Neuronal stem cell (in vitro differentiated cells): ENCODE measurements at regions not wholly inside any gene's neighbourhood (a gene's known extent, or its start where the extent isn't known, plus 50 kb on each side); places are given as distances from the start of the nearest gene placed in this dataset.

Experiments used
- DNase-seq: peaks from one replicate; pipeline ENCODE4 v3.0.0-alpha.2; 2013; ENCODE audit warnings: low spot score
- H2AFZ ChIP-seq: one replicate; pipeline ENCODE4 v1.6.1; 2013; ENCODE audit warnings: mild to moderate bottlenecking, low read length, inconsistent platforms
- H2AK5ac ChIP-seq: 2 replicates; pipeline ENCODE4 v1.6.1; 2013; ENCODE audit warnings: low read depth, mild to moderate bottlenecking, inconsistent platforms, low read length, moderate library complexity, mixed read lengths
- H2BK120ac ChIP-seq: 2 replicates; pipeline ENCODE4 v1.6.1; 2013; ENCODE audit warnings: low read depth, mild to moderate bottlenecking, inconsistent platforms, low read length, moderate library complexity, mixed read lengths
- H2BK12ac ChIP-seq: one replicate; pipeline ENCODE4 v1.6.1; 2013; ENCODE audit warnings: low read length, inconsistent platforms
- H2BK15ac ChIP-seq: 2 replicates; pipeline ENCODE4 v1.6.1; 2013; ENCODE audit warnings: mild to moderate bottlenecking, low read length, inconsistent platforms, mixed read lengths
- H2BK5ac ChIP-seq: one replicate; pipeline ENCODE4 v1.6.1; 2013; ENCODE audit warnings: inconsistent platforms, mild to moderate bottlenecking, low read length, moderate library complexity
- H3K14ac ChIP-seq: one replicate; pipeline ENCODE4 v1.6.1; 2013; ENCODE audit warnings: low read length, inconsistent platforms
- H3K18ac ChIP-seq: 2 replicates; pipeline ENCODE4 v1.6.1; 2013; ENCODE audit warnings: low read length, inconsistent platforms
- H3K23ac ChIP-seq: 2 replicates; pipeline ENCODE4 v1.6.1; 2013; ENCODE audit warnings: low read depth, mild to moderate bottlenecking, mixed read lengths, low read length, inconsistent platforms; ENCODE audit not compliant: poor library complexity
- H3K27ac ChIP-seq: replicated peaks from 3 replicates; pipeline ENCODE4 v1.5.1; 2013; ENCODE audit warnings: low read length, inconsistent platforms
- H3K27me3 ChIP-seq, 3 experiments: 2 replicates each; pipeline ENCODE4 v1.6.1; 2013; ENCODE audit warnings: low read length in 3 of 3, mild to moderate bottlenecking in 2 of 3, inconsistent platforms in 1 of 3, low read depth in 1 of 3, mixed read lengths in 1 of 3, moderate library complexity in 1 of 3; ENCODE audit not compliant: control insufficient read depth in 3 of 3, insufficient read depth in 3 of 3
- H3K36me3 ChIP-seq, 2 donors: replicated peaks in 1 of 2; 2 replicates each; pipeline ENCODE4 v1.6.1; 2013; ENCODE audit warnings: low read length in 2 of 2; ENCODE audit not compliant: control insufficient read depth in 2 of 2, insufficient read depth in 2 of 2
- H3K4ac ChIP-seq: 2 replicates; pipeline ENCODE4 v1.6.1; 2013; ENCODE audit warnings: inconsistent platforms, mild to moderate bottlenecking, low read length, moderate library complexity
- H3K4me1 ChIP-seq, 2 donors: 1 replicate in 1 of 2; 2 replicates in 1 of 2; pipeline ENCODE4 v1.6.1; 2013; ENCODE audit warnings: low read length in 2 of 2, low read depth in 1 of 2; ENCODE audit not compliant: control insufficient read depth in 2 of 2, insufficient read depth in 1 of 2
- H3K4me2 ChIP-seq: one replicate; pipeline ENCODE4 v1.6.1; 2013; ENCODE audit warnings: mild to moderate bottlenecking, low read length, inconsistent platforms; ENCODE audit not compliant: insufficient read depth, poor library complexity, severe bottlenecking
- H3K4me3 ChIP-seq, 2 donors: 2 replicates each; pipeline ENCODE4 v1.5.1; 2013; ENCODE audit warnings: low read length in 2 of 2, mild to moderate bottlenecking in 2 of 2, inconsistent platforms in 1 of 2, moderate library complexity in 1 of 2
- H3K79me1 ChIP-seq: one replicate; pipeline ENCODE4 v1.6.1; 2013; ENCODE audit warnings: low read depth, mild to moderate bottlenecking, inconsistent platforms, low read length, moderate library complexity
- H3K9ac ChIP-seq: one replicate; pipeline ENCODE4 v1.6.1; 2013; ENCODE audit warnings: mild to moderate bottlenecking, low read depth, low read length, inconsistent platforms; ENCODE audit not compliant: poor library complexity
- H3K9me3 ChIP-seq, 2 donors: replicated peaks in 1 of 2; 2 replicates each; pipeline versions ENCODE3 to v1.6.1; 2013; ENCODE audit warnings: low read length in 2 of 2, mild to moderate bottlenecking in 2 of 2, inconsistent platforms in 1 of 2, low read depth in 1 of 2, mixed read lengths in 1 of 2, moderate library complexity in 1 of 2; ENCODE audit not compliant: control insufficient read depth in 2 of 2, insufficient read depth in 1 of 2
- H4K8ac ChIP-seq: one replicate; pipeline ENCODE4 v1.6.1; 2013; ENCODE audit warnings: low read depth, mild to moderate bottlenecking, inconsistent platforms, low read length, moderate library complexity
- H4K91ac ChIP-seq: one replicate; pipeline ENCODE4 v1.6.1; 2013; ENCODE audit warnings: low read length, low read depth, mild to moderate bottlenecking, inconsistent platforms; ENCODE audit not compliant: poor library complexity
- WGBS, 2 donors: extraction: QIAGEN DNeasy Blood & Tissue Kit; methylation state at CpG; one replicate each; pipeline ENCODE4 v1.1.7; 2013; ENCODE audit warnings: missing lambda C conversion rate in 2 of 2, mixed read lengths in 1 of 2; ENCODE audit not compliant: insufficient read length in 2 of 2, insufficient replicate concordance in 1 of 2; ENCODE audit errors: extremely low coverage in 2 of 2; 5-methylcytosine and 5-hydroxymethylcytosine counted together

DNA sequence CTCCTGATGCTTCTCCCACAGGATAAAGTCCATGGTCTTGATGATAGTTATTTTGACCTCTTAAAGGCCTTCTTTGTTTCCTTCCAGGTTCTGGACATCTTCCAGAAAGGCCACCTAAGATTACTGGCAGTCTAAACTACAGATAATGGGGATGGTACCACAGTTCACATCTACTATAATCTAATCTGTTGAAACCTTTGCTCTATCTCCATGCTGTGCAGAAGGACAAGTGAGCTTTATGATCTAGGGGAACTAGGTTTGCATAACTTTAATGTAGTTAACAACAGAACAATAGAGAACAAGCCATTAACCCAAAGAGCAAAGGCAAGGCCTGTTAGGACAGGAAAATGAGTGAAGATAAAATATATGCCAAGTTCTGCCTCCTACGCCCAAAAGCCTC lies 103.9 kb upstream of the KLHL13 start:
- H2BK5ac ChIP-seq, result no peak overlapping the region
- H3K79me1 ChIP-seq, result no peaks in the 10 kb centered on the region
- no peak overlapping the region for H3K14ac ChIP-seq
- no peaks in the 10 kb centered on the region for H3K36me3 ChIP-seq
- H2AK5ac ChIP-seq, result no peak overlapping the region
- H3K27me3 ChIP-seq, result peaks cover 0 to 3% (median 0%) of the 10 kb centered on the region in 3 experiments
- DNase-seq, result no peak
- no peak overlapping the region for H2AFZ ChIP-seq
- H3K18ac ChIP-seq, result no peak overlapping the region
- H3K4me1 ChIP-seq, result no peaks in the 10 kb centered on the region
- H3K9me3 ChIP-seq, result no peaks in the 10 kb centered on the region
- H3K27ac ChIP-seq, result no peak overlapping the region
- no CpG with 5 or more reads among the region's 1 CpG for WGBS, 2 donors
- no peak overlapping the region for H3K9ac ChIP-seq
- no peak overlapping the region for H2BK12ac ChIP-seq
- H3K23ac ChIP-seq, result no peak overlapping the region
- no peak overlapping the region for H3K4me3 ChIP-seq
- no peak overlapping the region for H4K91ac ChIP-seq
- no peak overlapping the region for H2BK120ac ChIP-seq
- no peak overlapping the region for H3K4ac ChIP-seq
- H2BK15ac ChIP-seq, result no peak overlapping the region
- H4K8ac ChIP-seq, result no peak overlapping the region
- no peak overlapping the region for H3K4me2 ChIP-seq

DNA sequence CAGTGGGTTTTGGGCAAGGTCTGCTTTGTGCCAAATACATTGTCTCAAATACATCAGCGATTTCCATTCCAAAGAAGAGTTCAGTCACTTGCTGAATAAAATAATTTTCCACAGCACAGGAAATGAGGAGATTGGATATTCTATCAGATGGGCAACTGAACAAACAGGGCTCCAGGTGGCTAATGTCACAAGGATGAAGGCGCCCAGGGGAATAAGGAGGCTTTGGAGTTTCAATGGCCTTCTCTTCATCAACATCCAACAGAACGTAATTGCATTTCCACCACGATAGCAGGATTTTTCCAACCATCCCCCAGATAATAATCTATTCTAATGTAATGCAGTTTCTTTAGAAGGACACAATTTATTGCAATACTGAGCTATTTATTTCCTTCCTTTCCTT lies 104.7 kb upstream of the KLHL13 start:
- Histone ChIP-seq H2BK120ac (no peak overlapping the region), H4K8ac (no peak overlapping the region), H3K4me2 (no peak overlapping the region), H3K4me3 (no peak overlapping the region), H3K27me3 (no peaks in the 10 kb centered on the region), H3K4me1 (no peaks in the 10 kb centered on the region), H2AK5ac (no peak overlapping the region), H3K4ac (no peak overlapping the region), H2BK5ac (no peak overlapping the region), H3K18ac (no peak overlapping the region), H3K79me1 (no peaks in the 10 kb centered on the region), H3K23ac (no peak overlapping the region), H3K36me3 (no peaks in the 10 kb centered on the region), H2BK15ac (no peak overlapping the region), H3K9ac (no peak overlapping the region), H3K9me3 (no peaks in the 10 kb centered on the region), H2AFZ (no peak overlapping the region), H3K14ac (no peak overlapping the region), H2BK12ac (no peak overlapping the region), H4K91ac (no peak overlapping the region), H3K27ac (no peak overlapping the region)
- WGBS, 2 donors, result no CpG with 5 or more reads among the region's 4 CpGs
- no peak for DNase-seq

DNA sequence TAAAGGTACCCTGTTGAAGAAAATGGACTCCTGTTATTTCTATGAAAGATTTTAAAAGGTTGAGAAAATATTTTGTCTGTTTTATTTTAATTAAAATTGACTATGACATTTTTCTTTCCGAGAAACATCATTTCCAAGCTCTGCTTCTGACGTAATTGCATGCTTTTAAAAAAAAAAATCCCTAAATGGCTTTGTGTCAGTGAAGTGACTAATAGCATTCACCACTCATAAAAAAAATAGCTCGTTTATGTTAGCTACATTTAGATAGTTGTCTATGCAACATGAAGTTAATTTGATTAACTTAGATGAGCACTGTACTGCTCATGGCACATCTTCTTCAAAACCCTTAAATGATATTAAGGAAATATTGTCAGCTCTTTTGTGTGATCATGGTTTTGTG lies 105.1 kb upstream of the KLHL13 start:
- Histone ChIP-seq H3K79me1 (no peaks in the 10 kb centered on the region), H3K18ac (no peak overlapping the region), H3K4me2 (no peak overlapping the region), H2AK5ac (no peak overlapping the region), H3K9ac (no peak overlapping the region), H3K4me3 (no peak overlapping the region), H3K36me3 (no peaks in the 10 kb centered on the region), H2BK15ac (no peak overlapping the region), H3K9me3 (no peaks in the 10 kb centered on the region), H4K91ac (no peak overlapping the region), H4K8ac (no peak overlapping the region), H3K23ac (no peak overlapping the region), H2BK5ac (no peak overlapping the region), H3K4me1 (no peaks in the 10 kb centered on the region), H3K27ac (no peak overlapping the region), H3K4ac (no peak overlapping the region), H2BK12ac (no peak overlapping the region), H2AFZ (no peak overlapping the region), H2BK120ac (no peak overlapping the region), H3K27me3 (no peaks in the 10 kb centered on the region), H3K14ac (no peak overlapping the region)
- WGBS, 2 donors, result no CpG with 5 or more reads among the region's 3 CpGs
- no peak for DNase-seq

DNA sequence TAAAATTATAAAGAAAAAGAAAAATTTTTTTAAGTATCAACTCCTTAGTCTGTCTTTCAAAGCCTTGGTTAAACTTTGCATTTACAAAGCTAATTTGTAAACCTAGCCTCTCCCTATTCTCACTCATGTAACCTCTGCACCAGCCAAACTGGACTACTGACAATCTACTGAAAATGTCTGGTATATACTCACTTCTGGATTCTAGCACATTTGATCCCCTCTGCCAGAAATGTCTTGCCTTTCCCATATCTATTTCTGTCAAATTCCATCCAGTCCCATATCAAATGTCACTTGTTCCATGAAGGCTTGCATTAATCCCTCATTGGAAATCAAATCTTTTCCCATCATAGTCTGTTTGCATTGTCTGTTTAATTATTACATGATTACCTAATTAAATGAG lies 105.8 kb upstream of the KLHL13 start:
- Histone ChIP-seq H3K9ac (no peak overlapping the region), H2BK5ac (no peak overlapping the region), H2AFZ (no peak overlapping the region), H3K18ac (no peak overlapping the region), H2BK120ac (no peak overlapping the region), H3K4me1 (no peaks in the 10 kb centered on the region), H3K4me2 (no peak overlapping the region), H3K23ac (no peak overlapping the region), H2BK12ac (no peak overlapping the region), H3K14ac (no peak overlapping the region), H2BK15ac (no peak overlapping the region), H3K27me3 (no peaks in the 10 kb centered on the region), H4K91ac (no peak overlapping the region), H3K27ac (no peak overlapping the region), H3K9me3 (no peaks in the 10 kb centered on the region), H3K4ac (no peak overlapping the region), H4K8ac (no peak overlapping the region), H3K36me3 (no peaks in the 10 kb centered on the region), H3K79me1 (no peaks in the 10 kb centered on the region), H2AK5ac (no peak overlapping the region), H3K4me3 (no peak overlapping the region)
- DNase-seq, result no peak
